NCI-H1048 (cell line): ENCODE measurements at regions not wholly inside any gene's neighbourhood (a gene's known extent, or its start where the extent isn't known, plus 50 kb on each side); places are given as distances from the start of the nearest gene placed in this dataset.

Experiments used
- DNase-seq: peaks from one replicate; lab custom pipeline; 2025; lab: John Stamatoyannopoulos, UW

GRCh38 chr5:133829786-133830185, 138.6 kb downstream of the C5orf15 start:
- no peak for DNase-seq

- DNase-seq: no peak
Observed at GRCh38 chr5:133828722-133829121, 139.7 kb downstream of the C5orf15 start.

GRCh38 chr5:133827830-133828229, 140.6 kb downstream of the C5orf15 start:
- DNase-seq: no peak

GRCh38 chr5:133827011-133827410, 141.4 kb downstream of the C5orf15 start:
- no peak for DNase-seq

GRCh38 chr5:133825631-133826289, 142.7 kb downstream of the C5orf15 start:
- no peak for DNase-seq

GRCh38 chr5:133824661-133825254, 143.7 kb downstream of the C5orf15 start:
- no peak for DNase-seq

- no peak for DNase-seq
Observed at GRCh38 chr5:133821889-133822288, 146.5 kb downstream of the C5orf15 start.

- DNase-seq: no peak
Observed at GRCh38 chr5:133821311-133821741, 147.1 kb downstream of the C5orf15 start.

GRCh38 chr5:133820507-133820906, 147.9 kb downstream of the C5orf15 start:
- DNase-seq: no peak

- DNase-seq: no peak
Observed at GRCh38 chr5:133819977-133820471, 148.4 kb downstream of the C5orf15 start.

GRCh38 chr5:133818869-133819600, 149.4 kb downstream of the C5orf15 start:
- no peak for DNase-seq

GRCh38 chr5:133818031-133818431, 150.4 kb downstream of the C5orf15 start:
- no peak for DNase-seq

- no peak for DNase-seq
Observed at GRCh38 chr5:133817456-133817855, 151.0 kb downstream of the C5orf15 start.

- no peak for DNase-seq
Observed at GRCh38 chr5:133816791-133817190, 151.6 kb downstream of the C5orf15 start.

GRCh38 chr5:133814152-133814551, 154.3 kb downstream of the C5orf15 start:
- DNase-seq: no peak

- no peak for DNase-seq
Observed at GRCh38 chr5:133811168-133811567, 157.3 kb downstream of the C5orf15 start.

- no peak for DNase-seq
Observed at GRCh38 chr5:133809801-133810200, 158.6 kb downstream of the C5orf15 start.

GRCh38 chr5:133807348-133807747, 161.1 kb downstream of the C5orf15 start:
- DNase-seq: no peak

- DNase-seq: no peak
Observed at GRCh38 chr5:133806847-133807246, 161.6 kb downstream of the C5orf15 start.

- no peak for DNase-seq
Observed at GRCh38 chr5:133801955-133802751, 166.3 kb downstream of the C5orf15 start.

- no peak for DNase-seq
Observed at GRCh38 chr5:133801431-133801830, 167.0 kb downstream of the C5orf15 start.

GRCh38 chr5:133799571-133800237, 168.7 kb downstream of the C5orf15 start:
- no peak for DNase-seq
